ENCODE measurements at regions not wholly inside any gene's neighbourhood (a gene's known extent, or its start where the extent isn't known, plus 50 kb on each side); places are given as distances from the start of the nearest gene placed in this dataset.

DNA sequence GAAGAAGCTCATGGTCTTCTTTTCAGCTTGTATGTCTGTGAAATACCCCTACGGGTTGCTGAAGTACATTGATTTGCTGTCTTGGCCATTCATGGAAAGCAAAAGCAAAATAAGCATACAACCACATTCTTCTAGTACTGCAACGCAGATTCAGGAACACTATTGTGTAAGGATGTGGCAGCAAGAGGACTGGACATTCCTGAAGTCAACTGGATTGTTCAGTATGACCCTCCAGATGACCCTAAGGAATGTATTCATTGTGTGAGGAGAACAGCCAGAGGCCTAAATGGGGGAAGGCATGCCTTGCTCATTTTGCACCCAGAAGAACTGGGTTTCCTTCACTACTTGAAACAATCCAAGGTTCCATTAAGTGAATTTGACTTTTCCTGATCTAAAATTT, 133.4 kb upstream of the ANKRD1 start:
- intact Hi-C loops (cut with micrococcal nuclease) = no loop called here
- POLR2A ChIA-PET = no interaction called here
- Histone ChIP-seq H3K79me2 (ENCODE audit: control insufficient read depth, insufficient read depth, low read length) (no peaks in the 10 kb centered on the region), H3K27ac (ENCODE audit: low read length in 2 of 2) (no peak overlapping the region), H3K9ac (ENCODE audit: low read length) (no peak overlapping the region), H3K4me1 (ENCODE audit: control insufficient read depth in 2 of 2, insufficient read depth in 2 of 2, low read length in 2 of 2) (no peaks in the 10 kb centered on the region), H3K4me3 (ENCODE audit: control extremely low read depth in 1 of 5, extremely low read depth in 1 of 5, insufficient read depth in 1 of 5, low read depth in 2 of 5, low read length in 4 of 5) (no peak overlapping the region), H3K36me3 (replicated peaks in 1 of 2; ENCODE audit: control extremely low read depth in 1 of 2, control insufficient read depth in 1 of 2, extremely low read depth in 1 of 2, insufficient read depth in 2 of 2, low read length in 1 of 2) (no peaks in the 10 kb centered on the region), H4K20me1 (ENCODE audit: control insufficient read depth, insufficient read depth, low read length, poor library complexity, severe bottlenecking) (no peaks in the 10 kb centered on the region), H3K4me2 (replicated peaks; ENCODE audit: low read depth, low read length, poor library complexity, severe bottlenecking) (no peak overlapping the region), H3K27me3 (replicated peaks in 1 of 4; ENCODE audit: control extremely low read depth in 1 of 4, control insufficient read depth in 3 of 4, insufficient read depth in 4 of 4, low read length in 3 of 4) (no peaks in the 10 kb centered on the region), H2AFZ (ENCODE audit: insufficient read depth, low read depth, low read length, poor library complexity, severe bottlenecking) (no peak overlapping the region), H3K9me3 (ENCODE audit: control extremely low read depth in 1 of 3, control insufficient read depth in 2 of 3, insufficient read depth in 1 of 3, low read length in 2 of 3) (no peaks in the 10 kb centered on the region)
- DNase-seq (no peak), ATAC-seq (ENCODE audit: low read depth) (no peak)
- H3K4me3 Mint-ChIP-seq = no peak overlapping the region
- H3K27ac Mint-ChIP-seq = no peak overlapping the region
- no peak for TF ChIP-seq EZH2 (IDR thresholded peaks at IDR 0.05; ENCODE audit: borderline replicate concordance, insufficient read depth, low read depth, low read length, poor library complexity, severe bottlenecking)
- no peak for TF ChIP-seq CTCF (IDR thresholded peaks at IDR 0.05)
- H3K9me3 Mint-ChIP-seq (ENCODE audit: insufficient read depth) = no peaks in the 10 kb centered on the region
- no peaks in the 10 kb centered on the region for H3K4me1 Mint-ChIP-seq
- CTCF ChIA-PET = interaction anchor here (1.6 to 3.9 kb wide), 2 partner anchors 48 to 196 kb away, joined by 5 to 12 read pairs; no protein-coding TSS in a partner anchor
- WGBS (ENCODE audit: insufficient coverage) = no CpG with 5 or more reads among the region's 2 CpGs
- H3K27me3 Mint-ChIP-seq = no peaks in the 10 kb centered on the region

- Mint-ChIP-seq H3K4me1 (no peaks in the 10 kb centered on the region), H3K27ac (no peak overlapping the region), H3K27me3 (no peaks in the 10 kb centered on the region), H3K4me3 (no peak overlapping the region), H3K9me3 (ENCODE audit: insufficient read depth) (no peaks in the 10 kb centered on the region)
- Histone ChIP-seq H3K27me3 (replicated peaks in 1 of 4; ENCODE audit: control extremely low read depth in 1 of 4, control insufficient read depth in 3 of 4, insufficient read depth in 4 of 4, low read length in 3 of 4) (no peaks in the 10 kb centered on the region), H3K4me2 (replicated peaks; ENCODE audit: low read depth, low read length, poor library complexity, severe bottlenecking) (no peak overlapping the region), H4K20me1 (ENCODE audit: control insufficient read depth, insufficient read depth, low read length, poor library complexity, severe bottlenecking) (no peaks in the 10 kb centered on the region), H3K36me3 (replicated peaks in 1 of 2; ENCODE audit: control extremely low read depth in 1 of 2, control insufficient read depth in 1 of 2, extremely low read depth in 1 of 2, insufficient read depth in 2 of 2, low read length in 1 of 2) (no peaks in the 10 kb centered on the region), H2AFZ (ENCODE audit: insufficient read depth, low read depth, low read length, poor library complexity, severe bottlenecking) (no peak overlapping the region), H3K9ac (ENCODE audit: low read length) (no peak overlapping the region), H3K4me3 (ENCODE audit: control extremely low read depth in 1 of 5, extremely low read depth in 1 of 5, insufficient read depth in 1 of 5, low read depth in 2 of 5, low read length in 4 of 5) (no peak overlapping the region), H3K79me2 (ENCODE audit: control insufficient read depth, insufficient read depth, low read length) (no peaks in the 10 kb centered on the region), H3K9me3 (ENCODE audit: control extremely low read depth in 1 of 3, control insufficient read depth in 2 of 3, insufficient read depth in 1 of 3, low read length in 2 of 3) (no peaks in the 10 kb centered on the region), H3K4me1 (ENCODE audit: control insufficient read depth in 2 of 2, insufficient read depth in 2 of 2, low read length in 2 of 2) (no peaks in the 10 kb centered on the region), H3K27ac (ENCODE audit: low read length in 2 of 2) (no peak overlapping the region)
- ATAC-seq (ENCODE audit: low read depth) (no peak), DNase-seq (no peak)
- ChIA-PET CTCF (interaction anchor here (0.9 kb wide), 2 partner anchors 9 to 55 kb away, joined by 3 to 5 read pairs; no protein-coding TSS in a partner anchor), POLR2A (no interaction called here)
- intact Hi-C loops (cut with micrococcal nuclease) = no loop called here
- TF ChIP-seq EZH2 (IDR thresholded peaks at IDR 0.05; ENCODE audit: borderline replicate concordance, insufficient read depth, low read depth, low read length, poor library complexity, severe bottlenecking) (no peak), CTCF (IDR thresholded peaks at IDR 0.05) (no peak)
Observed at GRCh38 chr10:91061187-91061586, 140.3 kb upstream of the ANKRD1 start.

All from B cell (primary cell).